ENCODE measurements at regions not wholly inside any gene's neighbourhood (a gene's known extent, or its start where the extent isn't known, plus 50 kb on each side); places are given as distances from the start of the nearest gene placed in this dataset.

DNA sequence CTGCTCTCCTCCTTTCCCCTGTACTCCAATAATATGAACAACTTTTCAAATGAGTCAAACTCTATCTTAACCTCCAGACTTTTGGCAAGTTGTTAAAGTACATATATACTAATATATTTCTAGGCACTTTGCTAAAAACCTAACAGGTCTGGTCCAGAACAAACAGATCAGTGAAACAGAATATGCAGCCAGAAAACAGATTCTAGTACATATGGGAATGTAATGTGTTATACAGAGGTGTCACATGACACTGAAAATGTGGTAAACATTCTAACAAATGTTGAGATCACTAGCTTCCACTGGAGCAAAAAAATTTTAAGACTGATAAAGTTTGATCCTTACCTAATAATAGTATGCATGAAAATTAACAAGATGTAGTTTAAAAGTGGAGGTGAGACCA, 136.9 kb downstream of the OR2K2 start:
- no peak for TF ChIP-seq POLR2A (IDR thresholded peaks at IDR 0.05)
- no peak for TF ChIP-seq EP300 (IDR thresholded peaks at IDR 0.05)
- TF ChIP-seq, protein P1, sequence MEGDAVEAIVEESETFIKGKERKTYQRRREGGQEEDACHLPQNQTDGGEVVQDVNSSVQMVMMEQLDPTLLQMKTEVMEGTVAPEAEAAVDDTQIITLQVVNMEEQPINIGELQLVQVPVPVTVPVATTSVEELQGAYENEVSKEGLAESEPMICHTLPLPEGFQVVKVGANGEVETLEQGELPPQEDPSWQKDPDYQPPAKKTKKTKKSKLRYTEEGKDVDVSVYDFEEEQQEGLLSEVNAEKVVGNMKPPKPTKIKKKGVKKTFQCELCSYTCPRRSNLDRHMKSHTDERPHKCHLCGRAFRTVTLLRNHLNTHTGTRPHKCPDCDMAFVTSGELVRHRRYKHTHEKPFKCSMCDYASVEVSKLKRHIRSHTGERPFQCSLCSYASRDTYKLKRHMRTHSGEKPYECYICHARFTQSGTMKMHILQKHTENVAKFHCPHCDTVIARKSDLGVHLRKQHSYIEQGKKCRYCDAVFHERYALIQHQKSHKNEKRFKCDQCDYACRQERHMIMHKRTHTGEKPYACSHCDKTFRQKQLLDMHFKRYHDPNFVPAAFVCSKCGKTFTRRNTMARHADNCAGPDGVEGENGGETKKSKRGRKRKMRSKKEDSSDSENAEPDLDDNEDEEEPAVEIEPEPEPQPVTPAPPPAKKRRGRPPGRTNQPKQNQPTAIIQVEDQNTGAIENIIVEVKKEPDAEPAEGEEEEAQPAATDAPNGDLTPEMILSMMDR (IDR thresholded peaks at IDR 0.05) = no peak
